ENCODE measurements at regions not wholly inside any gene's neighbourhood (a gene's known extent, or its start where the extent isn't known, plus 50 kb on each side); places are given as distances from the start of the nearest gene placed in this dataset.

DNA sequence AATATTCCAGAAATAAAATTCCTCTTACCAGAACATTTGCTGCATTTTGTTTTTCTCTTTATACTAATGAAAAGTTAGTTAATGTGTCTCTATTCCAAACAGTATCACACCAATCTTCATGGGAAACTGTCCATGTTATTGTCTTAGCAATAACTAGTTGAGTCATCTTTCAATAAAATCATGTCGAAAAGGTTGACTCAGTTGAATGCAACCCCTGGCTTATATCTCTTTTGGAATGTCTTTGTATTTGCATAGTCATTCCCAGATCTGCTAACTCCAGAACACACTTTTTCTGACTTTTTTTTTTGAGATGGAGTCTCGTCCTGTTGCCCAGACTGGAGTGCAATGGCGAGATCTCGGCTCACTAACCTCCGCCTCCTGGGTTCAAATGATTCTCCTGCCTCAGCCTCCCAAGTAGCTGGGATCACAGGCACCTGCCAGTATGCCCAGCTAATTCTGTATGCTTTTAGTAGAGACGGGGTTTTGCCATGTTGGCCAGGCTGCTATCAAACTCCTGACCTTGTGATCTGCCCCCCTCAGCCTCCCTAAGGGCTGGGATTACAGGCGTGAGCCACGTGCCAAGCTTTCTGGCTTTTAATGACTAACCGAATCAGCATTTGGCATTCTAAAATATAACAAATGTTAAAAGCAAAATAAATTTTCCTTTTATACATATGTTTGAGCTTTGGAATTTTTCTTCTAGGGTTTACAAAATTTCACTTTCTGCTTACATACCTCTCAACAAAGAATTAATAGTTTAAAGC is 133.2 kb upstream of the GULP1 start:
- H2AK5ac ChIP-seq (ENCODE audit: low read depth, low read length): no peak overlapping the region
- no peak overlapping the region for H4K91ac ChIP-seq (replicated peaks; ENCODE audit: insufficient read length, low read length)
- WGBS, 2 experiments (ENCODE audit: extremely low coverage in 1 of 2, insufficient coverage in 1 of 2, insufficient read length in 1 of 2, insufficient replicate concordance in 2 of 2, low coverage in 1 of 2, low lambda C conversion rate in 2 of 2, missing lambda C conversion rate in 1 of 2): 89% methylated on average over 9 of the region's 9 CpGs; no CpG with 5 or more reads in 1 of the 2 experiments
- no peak for FAIRE-seq
- H4K20me1 ChIP-seq (replicated peaks in 1 of 2; ENCODE audit: control insufficient read depth in 1 of 2, insufficient read depth in 2 of 2, low read length in 2 of 2): no peaks in the 10 kb centered on the region
- no peak overlapping the region for H3K27ac ChIP-seq (ENCODE audit: low read depth, low read length)
- no peak overlapping the region for H3K9ac ChIP-seq (replicated peaks in 1 of 4; ENCODE audit: extremely low read depth in 1 of 4, low read depth in 3 of 4, low read length in 3 of 4)
- no peak overlapping the region for H3K4ac ChIP-seq (replicated peaks; ENCODE audit: insufficient read length, low read depth, low read length)
- no peak overlapping the region for H2BK120ac ChIP-seq (replicated peaks; ENCODE audit: low read depth, low read length)
- H2BK20ac ChIP-seq (ENCODE audit: low read length): no peak overlapping the region
- no peak overlapping the region for H2BK15ac ChIP-seq (ENCODE audit: low read length)
- H3K23ac ChIP-seq (ENCODE audit: insufficient read length): no peak overlapping the region
- H3K14ac ChIP-seq (ENCODE audit: insufficient read length): no peak overlapping the region
- no peaks in the 10 kb centered on the region for H3K36me3 ChIP-seq (ENCODE audit: control insufficient read depth in 2 of 4, insufficient read depth in 4 of 4, low read length in 3 of 4)
- no peaks in the 10 kb centered on the region for H3K27me3 ChIP-seq (replicated peaks in 1 of 4; ENCODE audit: control insufficient read depth in 3 of 4, extremely low read depth in 1 of 4, insufficient read depth in 3 of 4, low read length in 3 of 4)
- no peaks in the 10 kb centered on the region for H3K23me2 ChIP-seq (ENCODE audit: low read depth, low read length)
- CTCF ChIA-PET (ENCODE audit: partially characterized antibody): interaction anchor here (1.0 kb wide), 1 partner anchor 13 kb away, joined by 4 read pairs; no protein-coding TSS in a partner anchor
- H3K79me1 ChIP-seq (ENCODE audit: low read depth, low read length): no peaks in the 10 kb centered on the region
- H3K9me3 ChIP-seq (ENCODE audit: insufficient read depth in 2 of 2, low read depth in 1 of 2, low read length in 1 of 2): no peaks in the 10 kb centered on the region
- no peak overlapping the region for H3K4me3 ChIP-seq (ENCODE audit: extremely low read depth in 1 of 4, insufficient read depth in 2 of 4, low read depth in 3 of 4, low read length in 4 of 4)
- no peaks in the 10 kb centered on the region for H3K79me2 ChIP-seq (ENCODE audit: control insufficient read depth in 1 of 2, insufficient read depth in 2 of 2, low read length in 2 of 2)
- no peak overlapping the region for H3K56ac ChIP-seq (replicated peaks; ENCODE audit: insufficient read length, low read depth, low read length)
- H3K4me1 ChIP-seq (replicated peaks in 1 of 4; ENCODE audit: control insufficient read depth in 3 of 4, insufficient read depth in 4 of 4, low read length in 3 of 4): no peaks in the 10 kb centered on the region
- TF ChIP-seq GTF2F1 (IDR thresholded peaks at IDR 0.05; ENCODE audit: borderline replicate concordance, low read depth, low read length) (no peak), KDM1A (IDR thresholded peaks at IDR 0.05; ENCODE audit: borderline replicate concordance, low read length) (no peak), NANOG (IDR thresholded peaks at IDR 0.05; ENCODE audit: insufficient read depth, low read depth, low read length, poor library complexity, severe bottlenecking) (no peak), KDM4A (IDR thresholded peaks at IDR 0.05; ENCODE audit: low read depth, low read length, severe bottlenecking) (no peak), CTBP2 (IDR thresholded peaks at IDR 0.05; ENCODE audit: borderline replicate concordance, insufficient read depth, insufficient read length, low read length) (no peak), MAFK (IDR thresholded peaks at IDR 0.05; ENCODE audit: low read depth, low read length) (no peak)
- H2BK5ac ChIP-seq (ENCODE audit: low read depth, low read length): no peak overlapping the region
- DNase-seq (ENCODE audit: low read depth in 1 of 2, low spot score in 2 of 2): no peak
- POLR2A ChIA-PET (ENCODE audit: partially characterized antibody): no interaction called here
- no peak overlapping the region for H3K18ac ChIP-seq (ENCODE audit: extremely low read depth, low read length)
- H4K8ac ChIP-seq (ENCODE audit: extremely low read depth, insufficient read depth, low read length): no peak overlapping the region
- no peak overlapping the region for H2BK12ac ChIP-seq (ENCODE audit: low read depth, low read length)
- H3K4me2 ChIP-seq (ENCODE audit: insufficient read depth in 1 of 2, low read depth in 2 of 2, low read length in 2 of 2): no peak overlapping the region
- H2AFZ ChIP-seq (ENCODE audit: low read length): no peak overlapping the region
- no peak overlapping the region for H4K5ac ChIP-seq (ENCODE audit: insufficient read length, low read depth, low read length)

All from H1 (cell line).